NCI-H748 treated with DMSO at 0.1 percent for 48 hours (cell line): ENCODE measurements at regions not wholly inside any gene's neighbourhood (a gene's known extent, or its start where the extent isn't known, plus 50 kb on each side); places are given as distances from the start of the nearest gene placed in this dataset.

ENCODE experiments used
- DNase-seq: peaks from one replicate; lab custom pipeline; 2025; lab: John Stamatoyannopoulos, UW

- DNase-seq, result no peak
Observed at GRCh38 chr4:22021106-22021505, 72.5 kb upstream of the KCNIP4 start.

- no peak for DNase-seq
Observed at GRCh38 chr4:22020129-22020528, 71.6 kb upstream of the KCNIP4 start.

- no peak for DNase-seq
Observed at GRCh38 chr4:22019676-22020075, 71.1 kb upstream of the KCNIP4 start.

GRCh38 chr4:22014222-22014741, 65.7 kb upstream of the KCNIP4 start:
- no peak for DNase-seq

GRCh38 chr4:22003878-22004277, 55.3 kb upstream of the KCNIP4 start:
- DNase-seq, result no peak
